Testis (tissue), 2 donors: ENCODE measurements at regions not wholly inside any gene's neighbourhood (a gene's known extent, or its start where the extent isn't known, plus 50 kb on each side); places are given as distances from the start of the nearest gene placed in this dataset.

ENCODE experiments used
- DNase-seq: peaks from one replicate; pipeline ENCODE4 v3.0.0-alpha.2; 2019
- H3K27ac ChIP-seq, 2 donors: fragments of 200-600 bp; sonication (generic); one replicate each; pipeline ENCODE4 v1.5.1; 2019
- H3K27me3 ChIP-seq: fragments of 200-600 bp; sonication (generic); one replicate; pipeline ENCODE4 v1.5.1; 2019
- H3K36me3 ChIP-seq: fragments of 200-600 bp; sonication (generic); one replicate; pipeline ENCODE4 v1.5.1; 2017; ENCODE audit warnings: low read depth; ENCODE audit errors: missing control alignments
- H3K4me1 ChIP-seq: fragments of 200-600 bp; sonication (generic); one replicate; pipeline ENCODE4 v1.5.1; 2019
- H3K4me3 ChIP-seq, 2 donors: fragments of 200-600 bp; sonication (generic); one replicate each; pipeline ENCODE4 v1.5.1; 2017 to 2019
- H3K9me3 ChIP-seq: fragments of 200-600 bp; sonication (generic); one replicate; pipeline ENCODE4 v1.5.1; 2017
- POLR2A ChIP-seq: fragments of 450-650 bp; IDR thresholded peaks from one replicate; pipeline ENCODE4 v1.6.1; 2017; ENCODE audit warnings: antibody characterized with exemption, mild to moderate bottlenecking, moderate library complexity
- WGBS, 2 donors: methylation state at CpG; one replicate each; pipeline ENCODE4 v1.1.5; 2018; 5-methylcytosine and 5-hydroxymethylcytosine counted together
- intact Hi-C: fragments of 100-400 bp; cut with DNase I; formaldehyde crosslinking; loops from one replicate; pipeline ENCODE4 v1.15.1; 2023; ENCODE audit warnings: low total_unique reads
- TF ChIP-seq, protein P1 (sequence below), 3 experiments: fragments of 450-650 bp in 2 of 3; fragments of 200-600 bp in 1 of 3; sonication (generic) in 1 of 3; IDR thresholded peaks; one replicate each; pipeline ENCODE4 v1.5.1; 2016 to 2019; ENCODE audit warnings: antibody characterized with exemption in 3 of 3, mild to moderate bottlenecking in 2 of 3, moderate library complexity in 1 of 3

DNA sequence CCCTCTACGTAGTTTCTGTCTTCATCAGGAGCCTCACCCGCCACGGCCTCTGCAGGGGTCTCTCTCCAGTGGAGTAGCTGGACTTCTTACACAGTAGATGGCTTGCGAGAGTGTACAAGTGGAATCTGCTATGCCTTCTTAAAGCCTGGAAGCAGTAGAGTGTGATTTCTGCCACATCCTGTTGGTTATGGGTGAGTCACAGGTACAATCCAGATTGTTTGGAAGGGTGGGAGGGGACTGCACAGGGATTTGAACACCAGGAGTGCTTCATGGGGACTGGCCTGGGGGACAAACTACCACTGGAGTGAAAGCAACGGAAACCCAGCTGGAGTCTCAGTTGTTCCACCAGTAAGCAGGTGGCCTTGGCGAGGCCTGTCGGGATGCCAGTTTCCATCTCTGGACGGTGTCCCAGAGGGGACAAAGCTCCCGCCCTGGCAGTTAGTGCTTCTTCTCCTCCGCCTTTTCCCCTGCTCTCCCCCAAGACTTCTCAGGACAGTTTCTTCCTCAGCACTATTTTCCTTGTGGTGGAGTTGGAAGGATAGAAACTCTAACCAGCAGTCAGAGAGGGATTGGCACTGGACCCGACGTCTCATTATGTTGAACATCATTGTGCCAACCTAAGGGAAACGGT lies 85.0 kb upstream of the RCN1 start:
- no peak for TF ChIP-seq POLR2A
- TF ChIP-seq, protein P1, sequence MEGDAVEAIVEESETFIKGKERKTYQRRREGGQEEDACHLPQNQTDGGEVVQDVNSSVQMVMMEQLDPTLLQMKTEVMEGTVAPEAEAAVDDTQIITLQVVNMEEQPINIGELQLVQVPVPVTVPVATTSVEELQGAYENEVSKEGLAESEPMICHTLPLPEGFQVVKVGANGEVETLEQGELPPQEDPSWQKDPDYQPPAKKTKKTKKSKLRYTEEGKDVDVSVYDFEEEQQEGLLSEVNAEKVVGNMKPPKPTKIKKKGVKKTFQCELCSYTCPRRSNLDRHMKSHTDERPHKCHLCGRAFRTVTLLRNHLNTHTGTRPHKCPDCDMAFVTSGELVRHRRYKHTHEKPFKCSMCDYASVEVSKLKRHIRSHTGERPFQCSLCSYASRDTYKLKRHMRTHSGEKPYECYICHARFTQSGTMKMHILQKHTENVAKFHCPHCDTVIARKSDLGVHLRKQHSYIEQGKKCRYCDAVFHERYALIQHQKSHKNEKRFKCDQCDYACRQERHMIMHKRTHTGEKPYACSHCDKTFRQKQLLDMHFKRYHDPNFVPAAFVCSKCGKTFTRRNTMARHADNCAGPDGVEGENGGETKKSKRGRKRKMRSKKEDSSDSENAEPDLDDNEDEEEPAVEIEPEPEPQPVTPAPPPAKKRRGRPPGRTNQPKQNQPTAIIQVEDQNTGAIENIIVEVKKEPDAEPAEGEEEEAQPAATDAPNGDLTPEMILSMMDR (IDR thresholded peaks at IDR 0.05), result no peak
- no peak overlapping the region for H3K27ac ChIP-seq
- H3K9me3 ChIP-seq, result no peaks in the 10 kb centered on the region
- H3K36me3 ChIP-seq, result no peaks in the 10 kb centered on the region
- intact Hi-C loops, result no loop called here
- 57 to 63% methylated on average over 13 of the region's 13 CpGs for WGBS, 2 donors
- H3K4me3 ChIP-seq, result peak overlapping the region; percentile 31 to 36
- DNase-seq, result peak; percentile 60
- no peaks in the 10 kb centered on the region for H3K4me1 ChIP-seq
- H3K27me3 ChIP-seq, result no peaks in the 10 kb centered on the region

DNA sequence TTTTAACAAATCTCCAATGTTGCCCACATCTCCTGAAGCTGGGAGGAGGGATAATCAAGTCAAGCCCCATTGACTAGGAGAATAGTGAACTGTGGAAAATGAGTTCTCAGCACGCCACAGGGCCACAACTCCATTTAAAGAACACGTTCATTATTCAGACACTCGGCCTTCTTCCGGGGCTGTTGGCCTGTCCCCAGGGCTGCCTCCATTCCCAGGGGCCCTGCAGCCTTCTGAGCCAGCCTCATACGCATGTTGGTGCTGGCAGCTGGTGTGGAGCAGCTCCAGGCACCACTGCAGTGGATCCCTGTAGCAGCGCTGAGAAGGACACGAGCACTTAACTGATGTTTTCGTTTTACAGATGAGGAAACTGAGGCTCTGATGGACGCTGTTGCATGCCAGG lies 87.5 kb upstream of the RCN1 start:
- intact Hi-C loops, result no loop called here
- TF ChIP-seq, protein P1 (IDR thresholded peaks at IDR 0.05), result no peak
- TF ChIP-seq POLR2A, result no peak
- no peaks in the 10 kb centered on the region for H3K9me3 ChIP-seq
- no peaks in the 10 kb centered on the region for H3K4me1 ChIP-seq
- H3K27ac ChIP-seq, result no peak overlapping the region
- no peaks in the 10 kb centered on the region for H3K36me3 ChIP-seq
- H3K27me3 ChIP-seq, result no peaks in the 10 kb centered on the region
- DNase-seq, result no peak
- no peak overlapping the region for H3K4me3 ChIP-seq
- 83 to 85% methylated on average over 9 of the region's 9 CpGs for WGBS, 2 donors

DNA sequence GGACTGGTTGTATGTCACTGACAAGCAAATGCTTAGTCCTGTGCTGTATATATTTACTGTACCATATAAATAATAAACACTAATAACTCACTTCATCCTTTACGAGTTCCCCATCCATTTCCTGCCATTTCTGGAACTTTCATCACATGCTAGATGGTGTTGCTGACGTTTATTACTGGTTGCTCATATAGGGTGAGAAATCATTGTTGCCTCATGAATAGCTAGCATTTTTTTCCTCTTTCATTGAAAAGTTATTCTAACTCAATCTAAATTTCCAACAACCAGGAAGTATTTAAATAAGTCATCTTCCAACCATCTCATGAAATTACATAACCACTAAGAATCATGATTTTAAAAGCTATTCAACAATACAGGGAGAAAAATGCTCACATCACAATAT lies 88.6 kb upstream of the RCN1 start:
- no peak for TF ChIP-seq POLR2A
- TF ChIP-seq, protein P1 (IDR thresholded peaks at IDR 0.05), result no peak
- WGBS, 2 donors, result 75 to 79% methylated on average over 2 of the region's 2 CpGs
- Histone ChIP-seq H3K27ac (no peak overlapping the region), H3K4me1 (no peaks in the 10 kb centered on the region), H3K4me3 (no peak overlapping the region), H3K9me3 (no peaks in the 10 kb centered on the region), H3K27me3 (no peaks in the 10 kb centered on the region), H3K36me3 (no peaks in the 10 kb centered on the region)
- DNase-seq, result no peak
- intact Hi-C loops, result no loop called here

DNA sequence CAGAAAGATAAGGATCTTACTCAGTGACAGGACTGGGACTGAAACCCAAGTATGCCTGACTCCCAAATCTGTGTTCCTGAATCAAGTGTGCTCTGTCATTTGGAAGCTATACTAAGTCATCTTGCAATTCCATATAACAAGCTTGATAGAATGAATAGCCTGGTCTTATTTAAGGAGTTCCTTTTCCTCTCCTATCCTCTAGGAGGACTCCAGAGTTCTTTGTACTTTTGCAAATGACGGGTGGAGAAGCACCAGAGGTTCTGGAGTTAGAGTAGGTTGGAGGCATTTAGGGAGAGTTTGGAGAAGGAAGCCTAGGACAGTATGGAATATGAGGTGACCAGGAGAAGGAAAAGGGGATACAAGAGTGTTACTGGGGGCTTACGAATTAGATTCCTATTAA lies 92.9 kb upstream of the RCN1 start:
- Histone ChIP-seq H3K4me1 (no peaks in the 10 kb centered on the region), H3K27ac (no peak overlapping the region), H3K27me3 (no peaks in the 10 kb centered on the region), H3K4me3 (no peak overlapping the region), H3K36me3 (no peaks in the 10 kb centered on the region), H3K9me3 (no peaks in the 10 kb centered on the region)
- DNase-seq, result no peak
- intact Hi-C loops, result no loop called here
- TF ChIP-seq POLR2A, result no peak
- TF ChIP-seq, protein P1 (IDR thresholded peaks at IDR 0.05), result no peak
- WGBS, 2 donors, result 72 to 77% methylated on average over 2 of the region's 2 CpGs

DNA sequence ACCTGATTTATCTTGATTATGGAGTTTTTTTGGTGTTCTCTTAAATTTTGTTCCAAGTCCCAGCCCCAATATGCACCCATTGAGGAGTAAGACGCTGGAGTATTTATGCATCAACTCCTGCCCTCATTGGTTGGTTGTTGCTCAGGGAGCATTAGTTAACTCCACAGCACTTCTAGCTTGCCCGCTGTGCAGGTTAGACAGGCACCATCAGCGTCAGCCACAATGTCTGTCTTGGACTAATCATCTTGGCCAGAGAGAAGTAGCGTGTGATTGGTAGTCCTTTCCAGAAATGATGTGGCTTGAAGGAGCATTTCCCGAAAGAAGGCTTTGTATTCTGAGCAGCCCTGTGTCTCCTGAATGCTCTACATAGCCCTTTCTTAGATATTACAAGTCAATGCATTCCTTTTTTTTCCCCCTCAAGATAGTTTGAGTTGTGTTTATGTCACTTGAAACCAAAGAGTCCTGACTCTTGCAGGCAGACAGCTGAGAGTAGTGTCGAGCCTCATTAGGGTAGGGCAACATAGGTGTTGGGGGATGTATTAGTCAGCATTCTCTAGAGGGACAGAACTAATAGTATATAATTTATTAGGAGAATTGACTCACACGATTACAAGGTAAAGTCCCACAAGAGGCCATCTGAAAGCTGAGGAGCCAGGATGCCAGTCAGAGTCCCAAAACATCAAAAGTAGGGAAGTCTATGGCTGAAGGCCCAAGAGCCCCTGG lies 94.6 kb upstream of the RCN1 start:
- no peaks in the 10 kb centered on the region for H3K36me3 ChIP-seq
- H3K27ac ChIP-seq, result no peak overlapping the region
- intact Hi-C loops, result no loop called here
- no peak overlapping the region for H3K4me3 ChIP-seq
- no peak for TF ChIP-seq POLR2A
- TF ChIP-seq, protein P1 (IDR thresholded peaks at IDR 0.05), result no peak
- 85 to 86% methylated on average over 7 of the region's 7 CpGs for WGBS, 2 donors
- no peak for DNase-seq
- H3K4me1 ChIP-seq, result no peaks in the 10 kb centered on the region
- no peaks in the 10 kb centered on the region for H3K27me3 ChIP-seq
- H3K9me3 ChIP-seq, result no peaks in the 10 kb centered on the region
